ENCODE measurements at regions not wholly inside any gene's neighbourhood (a gene's known extent, or its start where the extent isn't known, plus 50 kb on each side); places are given as distances from the start of the nearest gene placed in this dataset.
A peak's percentile ranks its signal among the peaks of the same experiment; 100 is the strongest.

- peak; percentile 26 for DNase-seq (ENCODE audit: low spot score)
- no peak overlapping the region for H3K4me3 ChIP-seq
- H3K4me2 ChIP-seq, result no peak overlapping the region
- H3K27me3 ChIP-seq, result no peaks in the 10 kb centered on the region
- no peaks in the 10 kb centered on the region for H3K36me3 ChIP-seq (replicated peaks; ENCODE audit: insufficient read depth, low read depth)
- H2AFZ ChIP-seq, result no peak overlapping the region
- WGBS (ENCODE audit: low lambda C conversion rate, missing lambda C conversion rate), result 81% methylated on average over 6 of the region's 6 CpGs
- no peaks in the 10 kb centered on the region for H4K20me1 ChIP-seq (ENCODE audit: insufficient read depth, poor library complexity, severe bottlenecking)
- no peak for TF ChIP-seq CTCF (IDR thresholded peaks at IDR 0.05; ENCODE audit: poor library complexity)
- TF ChIP-seq EZH2 (IDR thresholded peaks at IDR 0.05; ENCODE audit: borderline replicate concordance), result no peak
- no peak for TF ChIP-seq EZH2phosphoT487 (IDR thresholded peaks at IDR 0.05; ENCODE audit: low read depth, severe bottlenecking, unreplicated experiment)
- H3K9me2 ChIP-seq (replicated peaks; ENCODE audit: insufficient read depth), result no peaks in the 10 kb centered on the region
- peak overlapping the region; percentile 34 for H3K27ac ChIP-seq
- no peaks in the 10 kb centered on the region for H3K4me1 ChIP-seq (ENCODE audit: insufficient read depth)
- H3K79me2 ChIP-seq, result no peaks in the 10 kb centered on the region
- H3K9me3 ChIP-seq (ENCODE audit: low read depth), result no peaks in the 10 kb centered on the region
These were observed 574.7 kb upstream of the MEF2C start for GRCh38 chr5:89457411-89458331.

GRCh38 chr5:89452081-89452480 is 569.1 kb upstream of the MEF2C start:
- H3K9me2 ChIP-seq (replicated peaks; ENCODE audit: insufficient read depth), result no peaks in the 10 kb centered on the region
- no peak for TF ChIP-seq EZH2 (IDR thresholded peaks at IDR 0.05; ENCODE audit: borderline replicate concordance)
- no peak for TF ChIP-seq EZH2phosphoT487 (IDR thresholded peaks at IDR 0.05; ENCODE audit: low read depth, severe bottlenecking, unreplicated experiment)
- no peak for TF ChIP-seq CTCF (IDR thresholded peaks at IDR 0.05; ENCODE audit: poor library complexity)
- no peak overlapping the region for H3K4me2 ChIP-seq
- no peaks in the 10 kb centered on the region for H3K4me1 ChIP-seq (ENCODE audit: insufficient read depth)
- no peak for DNase-seq (ENCODE audit: low spot score)
- no peaks in the 10 kb centered on the region for H4K20me1 ChIP-seq (ENCODE audit: insufficient read depth, poor library complexity, severe bottlenecking)
- H3K79me2 ChIP-seq, result no peaks in the 10 kb centered on the region
- H3K4me3 ChIP-seq, result no peak overlapping the region
- WGBS (ENCODE audit: low lambda C conversion rate, missing lambda C conversion rate), result 95% methylated on average over 4 of the region's 4 CpGs
- no peak overlapping the region for H3K27ac ChIP-seq
- H3K27me3 ChIP-seq, result no peaks in the 10 kb centered on the region
- no peak overlapping the region for H2AFZ ChIP-seq
- no peaks in the 10 kb centered on the region for H3K9me3 ChIP-seq (ENCODE audit: low read depth)
- no peaks in the 10 kb centered on the region for H3K36me3 ChIP-seq (replicated peaks; ENCODE audit: insufficient read depth, low read depth)

- no peak overlapping the region for H3K27ac ChIP-seq
- TF ChIP-seq EZH2 (IDR thresholded peaks at IDR 0.05; ENCODE audit: borderline replicate concordance) (no peak), CTCF (IDR thresholded peaks at IDR 0.05; ENCODE audit: poor library complexity) (no peak), EZH2phosphoT487 (IDR thresholded peaks at IDR 0.05; ENCODE audit: low read depth, severe bottlenecking, unreplicated experiment) (no peak)
These were observed 568.3 kb upstream of the MEF2C start for GRCh38 chr5:89451263-89451662.

More at GRCh38 chr5:89451263-89451662, 568.3 kb upstream of the MEF2C start:
- Histone ChIP-seq H3K79me2 (no peaks in the 10 kb centered on the region), H4K20me1 (ENCODE audit: insufficient read depth, poor library complexity, severe bottlenecking) (no peaks in the 10 kb centered on the region), H2AFZ (no peak overlapping the region), H3K9me2 (replicated peaks; ENCODE audit: insufficient read depth) (no peaks in the 10 kb centered on the region), H3K4me2 (no peak overlapping the region), H3K36me3 (replicated peaks; ENCODE audit: insufficient read depth, low read depth) (no peaks in the 10 kb centered on the region), H3K9me3 (ENCODE audit: low read depth) (no peaks in the 10 kb centered on the region), H3K4me3 (no peak overlapping the region), H3K4me1 (ENCODE audit: insufficient read depth) (no peaks in the 10 kb centered on the region), H3K27me3 (no peaks in the 10 kb centered on the region)
- no peak for DNase-seq (ENCODE audit: low spot score)
